Non-pigmented ciliary epithelial cell (primary cell): ENCODE measurements at regions not wholly inside any gene's neighbourhood (a gene's known extent, or its start where the extent isn't known, plus 50 kb on each side); places are given as distances from the start of the nearest gene placed in this dataset.
"Not testable (repeated sequence)": the region's sequence is repeated elsewhere in the genome, so short reads cannot be mapped to it uniquely, and the experiment has no call there.

ENCODE experiments used
- DNase-seq: peaks from one replicate; pipeline ENCODE4 v3.0.0-alpha.2; 2010; ENCODE audit warnings: low read depth

DNA sequence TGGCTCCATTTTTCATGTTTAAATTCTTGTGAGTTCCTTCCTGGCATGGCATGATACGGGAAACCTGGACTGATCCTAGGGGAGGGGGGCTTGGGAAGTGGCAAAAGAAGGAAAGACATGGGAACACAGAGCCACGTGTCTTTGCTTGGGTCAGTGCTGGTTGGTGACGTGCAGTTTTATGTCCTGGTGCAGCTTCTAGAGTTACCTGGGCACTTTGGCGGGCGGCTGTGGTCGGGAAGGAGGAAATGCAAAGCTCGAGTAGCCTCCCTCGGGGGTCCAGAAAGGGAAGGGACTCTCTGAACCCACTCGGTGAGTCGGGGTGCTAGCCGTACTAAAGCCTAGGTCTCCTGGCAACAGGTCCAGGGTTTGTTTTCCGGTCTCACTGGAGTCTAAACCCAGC is 94.6 kb downstream of the APOB start:
- no peak for DNase-seq

DNA sequence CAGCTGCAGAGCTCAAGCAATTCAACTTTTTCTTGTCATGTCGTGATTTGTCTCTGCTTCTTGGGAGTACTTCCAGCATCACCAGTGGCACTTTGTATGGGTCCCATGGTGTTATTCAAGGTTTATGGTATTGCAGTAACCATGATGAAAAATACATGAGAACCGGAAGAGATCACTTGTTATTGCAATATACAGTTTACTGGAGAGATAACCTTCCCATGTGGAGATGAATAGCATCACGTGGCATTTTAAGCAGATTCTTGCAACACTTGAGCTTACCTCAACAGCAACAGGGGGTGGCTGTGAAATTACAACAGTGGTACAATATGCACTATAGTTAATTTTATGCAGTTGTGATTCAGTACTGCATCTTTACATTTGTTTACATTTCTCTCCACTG is 97.4 kb downstream of the APOB start:
- DNase-seq = no peak

DNA sequence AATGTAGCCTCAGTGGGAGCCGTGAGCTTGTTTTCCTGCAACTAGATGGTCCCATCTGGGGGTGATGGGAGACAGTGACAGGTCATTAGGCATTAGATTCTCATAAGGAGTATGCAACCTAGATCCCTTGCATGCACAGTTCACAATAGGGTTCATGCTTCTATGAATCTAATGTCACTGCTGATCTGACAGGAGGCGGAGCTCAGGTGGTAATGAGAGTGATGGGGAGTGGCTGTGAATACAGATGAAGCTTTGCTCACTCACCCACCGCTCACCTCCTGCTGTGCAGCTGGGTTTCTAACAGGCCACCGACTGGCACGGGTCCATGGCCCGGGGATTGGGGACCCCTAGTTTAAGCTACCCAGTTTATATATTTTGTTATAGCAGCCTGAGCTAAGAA is 100.2 kb downstream of the APOB start:
- not testable (repeated sequence) for DNase-seq

DNA sequence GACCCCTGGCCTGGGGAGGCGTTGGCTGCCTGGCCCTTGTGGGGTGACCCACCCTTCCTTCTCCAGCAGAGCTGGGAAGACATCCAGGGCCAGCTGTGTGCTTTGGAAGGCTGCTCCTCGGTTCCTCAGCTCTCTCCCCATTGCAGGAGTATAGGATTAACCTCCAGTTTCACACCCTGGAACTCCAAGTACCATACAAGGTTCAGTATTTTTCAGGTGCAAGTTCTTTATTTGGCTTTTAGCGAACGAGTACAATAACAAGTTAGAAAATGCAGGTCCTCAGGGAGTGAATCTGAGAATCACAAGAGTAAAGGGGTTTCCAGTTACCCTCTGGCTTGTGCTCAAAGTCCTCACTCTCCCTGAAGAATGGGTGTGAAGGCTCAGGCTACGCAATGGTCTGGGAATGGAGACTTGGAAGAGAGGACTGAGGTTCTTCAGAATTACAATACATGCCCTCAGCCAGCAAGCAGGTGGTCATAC is 101.2 kb downstream of the APOB start:
- DNase-seq = no peak

DNA sequence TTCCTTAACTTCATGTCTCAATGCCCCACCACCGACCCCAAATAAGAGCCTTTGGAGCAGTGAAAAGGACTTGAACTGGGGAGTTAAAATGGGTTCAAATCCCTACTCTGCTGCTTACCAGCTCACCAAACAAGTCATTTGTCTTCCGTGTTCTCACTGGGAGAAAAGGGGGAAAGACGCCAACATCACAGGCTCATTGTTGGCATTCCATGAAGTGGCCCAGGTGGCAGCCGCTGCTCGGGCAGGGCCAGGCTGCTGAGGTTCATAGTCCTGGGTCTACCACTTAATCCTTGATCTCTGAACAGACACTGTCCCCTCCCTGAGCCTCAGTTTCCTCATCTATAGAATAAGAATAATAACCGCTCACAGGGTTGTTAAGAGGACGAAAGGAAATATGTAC is 103.0 kb downstream of the APOB start:
- DNase-seq = no peak

DNA sequence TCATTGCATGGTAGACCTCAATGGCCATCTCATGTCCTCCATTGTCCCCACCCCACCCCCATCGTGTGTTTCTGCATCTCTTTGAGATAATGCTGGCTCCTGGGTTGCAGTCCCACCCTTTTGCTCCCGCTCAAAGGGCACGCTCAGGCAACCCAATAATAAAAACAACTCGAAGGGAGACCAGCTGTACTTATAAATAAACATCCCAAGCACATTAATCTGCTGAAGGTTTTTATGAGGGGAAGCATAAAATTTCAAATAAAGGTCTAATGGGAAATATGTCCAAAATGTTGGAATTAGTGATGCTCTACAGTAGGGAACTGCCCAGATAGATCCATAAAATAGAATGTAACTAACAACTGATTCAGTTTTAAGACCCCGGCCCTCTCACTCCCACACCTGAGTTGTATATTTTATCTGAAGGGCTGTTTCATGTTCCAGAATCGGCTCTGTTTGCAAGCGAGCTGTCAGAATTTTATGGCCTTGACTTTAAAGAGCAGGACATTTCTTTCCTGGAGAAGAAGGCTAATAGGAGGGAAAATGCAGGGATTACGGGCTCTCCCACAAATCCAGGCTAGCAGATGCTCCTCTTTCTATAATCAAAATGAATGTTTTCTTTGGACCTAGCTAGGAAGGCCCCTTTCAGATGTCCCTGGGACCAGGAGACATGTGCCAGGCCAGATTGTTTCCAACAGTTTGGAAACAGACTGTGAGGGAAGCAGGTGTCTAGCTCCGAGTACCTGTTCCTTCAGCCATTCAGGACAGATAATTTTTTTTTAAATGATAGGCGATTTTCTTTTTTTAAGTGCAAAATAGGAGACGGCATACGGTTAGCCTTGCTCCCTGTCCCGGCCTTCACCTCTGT is 103.7 kb downstream of the APOB start:
- DNase-seq = no peak

DNA sequence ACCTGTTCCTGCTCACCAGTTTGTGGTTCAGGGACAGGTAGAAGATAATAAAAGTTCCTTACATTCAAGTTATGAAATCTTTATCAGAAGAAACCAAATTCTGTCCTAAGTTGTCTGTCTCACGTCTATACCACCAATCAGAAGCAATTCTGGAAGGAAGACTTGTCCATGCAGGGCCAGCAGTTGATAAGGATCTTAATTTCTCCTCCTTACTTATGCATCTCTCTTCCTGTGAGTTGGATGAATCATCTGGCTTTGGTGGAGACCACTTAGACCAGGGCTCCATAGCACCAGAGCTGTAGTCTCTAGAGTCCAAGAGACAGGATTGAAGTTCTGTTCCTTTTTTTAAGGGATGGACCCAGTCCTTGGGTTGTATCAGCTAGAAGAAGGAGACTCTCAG is 106.5 kb downstream of the APOB start:
- no peak for DNase-seq

DNA sequence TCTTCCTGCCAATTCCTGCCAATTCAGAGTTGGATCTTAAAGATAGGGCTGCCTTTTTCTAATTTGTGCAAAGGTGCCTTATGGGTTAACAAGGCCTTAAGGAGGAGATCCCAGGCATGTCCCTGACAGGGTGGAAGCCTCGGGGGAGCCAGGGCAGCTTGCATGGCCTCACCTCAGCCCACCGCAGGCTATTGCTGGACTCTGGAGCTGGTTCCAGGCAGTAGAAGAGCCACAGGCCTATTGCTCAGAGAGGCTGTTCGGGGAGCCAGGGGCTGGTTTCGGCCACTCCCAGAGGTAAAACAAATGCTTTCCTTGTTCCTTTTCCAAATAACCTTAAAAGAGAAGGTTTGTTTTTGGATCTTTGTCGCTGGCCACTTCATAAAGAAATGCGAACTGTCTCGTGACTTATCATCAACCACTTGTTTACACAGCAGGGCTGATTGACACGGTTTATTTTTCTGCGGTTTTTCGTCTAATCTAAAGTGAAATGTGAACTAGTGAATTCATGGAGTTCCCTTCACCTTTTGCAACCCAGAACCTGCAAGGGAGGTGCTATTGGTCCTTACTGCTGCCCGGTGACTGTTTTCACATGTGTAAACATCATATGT is 108.6 kb downstream of the APOB start:
- DNase-seq = no peak

DNA sequence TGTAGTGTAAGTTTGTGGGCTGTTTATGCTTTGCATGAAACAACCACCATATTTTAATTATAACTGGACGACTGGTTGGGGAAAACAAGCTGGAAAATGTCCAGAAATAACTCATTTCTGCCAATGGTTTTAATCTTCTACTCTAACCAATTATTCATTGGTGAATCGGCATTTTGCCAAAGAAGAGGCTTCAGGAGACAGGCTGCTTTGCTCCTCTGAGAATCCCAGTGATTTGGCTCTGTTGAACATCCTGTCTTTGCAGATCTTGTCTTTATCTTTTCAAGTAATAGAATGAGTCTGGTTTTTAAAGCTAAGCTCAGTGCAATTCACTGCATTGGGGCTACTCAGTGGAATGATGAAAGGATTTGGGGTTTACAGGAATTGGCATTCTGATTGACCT is 109.6 kb downstream of the APOB start:
- DNase-seq = no peak

DNA sequence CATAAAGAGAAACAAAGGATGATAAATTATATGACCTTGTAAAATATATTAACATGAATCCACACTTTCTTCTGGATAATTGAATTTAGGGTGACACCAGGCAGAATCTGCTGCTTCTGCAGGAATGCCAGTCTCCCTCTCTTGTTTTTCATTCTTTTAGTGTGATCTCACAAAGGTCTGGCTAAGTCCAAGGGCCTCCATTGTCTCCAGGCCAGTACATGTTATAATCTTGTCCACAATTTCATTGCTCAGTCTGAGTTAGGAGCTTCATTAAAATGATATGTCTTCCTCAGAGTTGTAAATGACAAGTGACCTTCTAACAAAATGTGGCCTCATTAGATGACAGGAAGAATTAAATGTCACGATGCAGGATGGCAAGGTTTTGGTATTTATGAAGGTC is 110.2 kb downstream of the APOB start:
- no peak for DNase-seq

DNA sequence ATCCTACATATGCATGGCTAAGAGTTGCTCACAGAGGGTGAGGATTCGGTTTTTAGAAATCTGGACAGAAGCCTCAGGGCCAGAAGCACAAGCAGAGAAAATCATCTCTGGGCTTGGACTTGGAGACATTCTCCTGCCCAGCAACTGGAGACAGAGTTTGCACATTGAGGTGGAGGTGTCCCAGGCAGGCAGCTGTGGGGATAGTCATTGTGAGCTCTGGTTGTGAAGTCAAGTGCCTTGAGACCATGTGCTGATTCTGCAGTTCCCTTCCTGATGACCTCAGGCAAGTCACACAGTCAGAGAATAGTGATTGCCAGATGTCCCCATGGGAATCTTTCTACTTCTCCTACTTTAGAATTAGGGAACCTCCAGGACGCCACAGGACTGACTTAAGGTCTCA is 108.4 kb upstream of the LDAH start:
- no peak for DNase-seq

DNA sequence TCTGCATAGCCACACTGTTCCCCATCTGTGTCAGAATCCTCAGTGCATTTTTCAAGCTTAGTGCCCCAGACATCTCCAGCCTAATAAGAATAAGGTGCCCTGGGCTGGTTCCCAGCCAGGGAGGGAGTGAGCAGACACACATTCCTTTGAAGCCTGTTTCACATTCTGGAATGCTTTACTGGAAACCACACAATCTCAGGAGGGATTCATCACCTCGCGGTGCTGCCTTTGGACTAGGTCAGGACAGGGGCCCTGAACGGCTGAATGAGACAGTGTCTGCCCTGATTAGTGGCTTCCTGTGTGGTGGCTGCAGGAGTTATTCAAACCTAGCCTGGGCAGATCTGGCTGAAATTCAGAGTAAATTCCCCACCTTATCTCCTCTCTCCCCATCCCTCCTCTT is 108.0 kb upstream of the LDAH start:
- peak; percentile 68 for DNase-seq

DNA sequence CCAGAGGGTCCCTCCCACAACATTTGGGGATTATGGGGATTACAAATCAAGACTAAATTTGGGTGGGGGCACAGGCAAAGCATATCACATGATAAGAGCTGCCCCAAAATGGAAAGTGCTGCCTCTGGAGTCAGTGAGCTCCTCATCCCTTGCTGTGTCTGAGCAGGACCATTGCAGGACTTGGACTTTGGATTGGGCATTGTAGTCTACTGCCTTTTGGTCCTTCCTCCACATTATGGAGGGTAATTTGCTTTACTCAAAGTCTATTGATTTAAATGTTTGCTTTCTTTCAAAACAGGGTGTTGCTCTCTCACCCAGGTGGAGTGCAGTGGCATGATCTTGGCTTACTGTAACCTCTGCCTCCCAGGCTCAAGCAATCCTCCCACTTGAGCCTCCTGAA is 106.8 kb upstream of the LDAH start:
- no peak for DNase-seq

DNA sequence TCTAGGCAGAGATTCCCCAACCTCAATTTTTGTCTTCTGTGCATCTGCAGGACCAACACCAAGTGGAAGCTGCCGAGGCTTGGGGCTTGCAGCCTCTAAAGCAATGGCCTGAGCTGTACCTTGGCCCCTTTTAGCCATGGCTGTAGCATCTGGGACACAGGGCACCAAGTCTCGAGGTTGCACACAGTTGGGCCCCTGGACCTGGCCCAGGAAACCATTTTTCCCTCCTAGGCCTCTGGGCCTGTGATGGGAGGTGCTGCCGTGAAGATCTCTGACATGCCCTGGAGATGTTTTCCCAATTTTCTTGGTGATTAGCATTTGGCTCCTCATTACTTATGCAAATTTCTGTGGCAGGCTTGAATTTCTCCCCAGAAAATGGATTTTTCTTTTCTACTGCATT is 105.7 kb upstream of the LDAH start:
- DNase-seq = no peak

DNA sequence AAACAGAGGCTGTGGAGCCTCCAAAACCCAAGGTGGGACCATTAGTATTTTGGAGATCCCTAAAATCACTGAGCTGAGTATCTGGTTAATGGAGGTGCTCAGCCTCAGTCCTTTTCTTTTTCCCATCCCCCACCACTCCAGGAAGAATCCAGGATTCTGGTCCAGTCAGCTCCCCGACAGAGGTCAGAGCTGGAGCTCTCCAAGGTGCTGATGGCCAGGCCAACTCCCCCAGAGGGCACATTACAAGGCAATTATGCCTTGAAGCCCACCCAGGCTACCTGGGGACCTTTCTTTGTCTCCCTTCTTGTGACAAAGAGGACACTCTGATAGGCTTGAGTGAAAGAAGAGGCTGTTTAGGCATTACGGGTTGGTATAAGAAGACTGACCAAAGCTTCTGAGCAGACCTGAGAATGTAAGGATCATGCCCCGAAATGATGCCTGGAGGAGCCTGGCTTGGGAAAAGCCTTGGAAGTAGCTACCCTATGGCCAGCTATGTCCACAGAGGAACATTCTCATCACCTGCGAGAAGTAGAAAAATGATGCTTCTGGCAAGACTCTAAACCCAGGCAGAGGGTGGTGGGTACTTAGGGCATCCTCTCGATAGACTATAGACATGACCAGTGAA is 102.5 kb upstream of the LDAH start:
- no peak for DNase-seq

DNA sequence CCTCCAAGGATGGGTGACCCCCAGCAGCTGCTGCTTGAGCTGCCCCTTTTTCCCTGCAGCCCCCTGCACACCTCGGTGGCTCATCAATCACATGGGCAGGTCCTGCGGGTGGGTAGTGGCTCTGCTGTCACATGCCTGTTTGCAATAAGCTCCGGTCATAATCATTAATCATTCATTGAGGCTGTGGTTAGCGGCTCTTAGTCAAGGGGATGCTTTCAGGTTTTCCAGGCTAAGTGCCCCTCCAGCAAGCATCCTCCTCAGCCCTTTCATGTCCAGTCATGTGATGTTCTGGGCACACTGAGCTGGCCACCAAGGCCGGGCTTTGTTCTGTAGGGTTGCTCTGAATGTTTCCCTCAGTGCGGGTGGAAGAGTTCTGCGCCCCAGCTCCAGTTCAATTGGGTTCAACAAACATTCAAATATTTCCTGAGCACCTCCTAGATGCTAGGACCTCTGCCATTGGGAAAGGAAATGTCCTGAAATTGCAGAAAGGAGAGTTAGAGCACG is 96.4 kb upstream of the LDAH start:
- DNase-seq = no peak

DNA sequence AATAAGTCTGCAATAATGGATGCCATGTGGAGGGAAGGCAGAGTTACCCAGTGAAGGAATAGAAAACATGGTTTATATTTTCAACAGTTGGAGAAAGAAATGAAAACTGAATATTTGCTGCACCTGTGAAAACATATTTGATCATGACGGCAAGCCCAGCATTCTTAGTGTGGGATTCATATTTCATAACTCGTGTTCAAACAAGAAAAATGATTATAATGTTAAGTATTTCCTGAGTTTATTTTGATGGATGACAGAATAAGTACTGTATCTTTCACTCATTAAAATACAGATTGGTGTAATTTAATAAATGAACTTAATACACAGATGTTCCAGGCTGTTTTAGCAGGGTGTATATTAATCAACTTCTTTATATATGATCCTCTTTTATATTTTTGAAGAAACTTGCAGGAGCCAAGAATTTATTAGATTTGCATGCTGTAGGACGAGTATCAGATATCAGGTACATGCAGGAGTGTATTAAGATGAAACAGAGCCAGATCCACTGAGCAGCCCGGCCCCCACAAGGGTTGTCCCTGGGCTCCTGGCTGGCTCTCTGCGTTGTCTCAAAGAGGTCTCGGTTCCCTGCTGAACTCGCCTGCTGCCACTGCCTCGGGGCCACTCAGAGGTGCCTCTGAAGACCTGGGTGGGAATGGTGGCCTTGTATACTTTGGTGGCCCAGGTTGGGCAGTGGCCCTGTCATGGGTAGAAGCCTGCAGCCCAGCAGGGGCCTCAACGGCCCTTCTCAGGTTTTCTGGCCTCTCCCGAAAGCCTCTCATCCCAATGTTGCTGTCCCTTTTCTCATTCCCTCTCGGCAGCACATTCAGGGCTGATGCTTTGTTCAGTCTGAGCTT is 95.0 kb upstream of the LDAH start:
- peak; percentile 38 for DNase-seq

DNA sequence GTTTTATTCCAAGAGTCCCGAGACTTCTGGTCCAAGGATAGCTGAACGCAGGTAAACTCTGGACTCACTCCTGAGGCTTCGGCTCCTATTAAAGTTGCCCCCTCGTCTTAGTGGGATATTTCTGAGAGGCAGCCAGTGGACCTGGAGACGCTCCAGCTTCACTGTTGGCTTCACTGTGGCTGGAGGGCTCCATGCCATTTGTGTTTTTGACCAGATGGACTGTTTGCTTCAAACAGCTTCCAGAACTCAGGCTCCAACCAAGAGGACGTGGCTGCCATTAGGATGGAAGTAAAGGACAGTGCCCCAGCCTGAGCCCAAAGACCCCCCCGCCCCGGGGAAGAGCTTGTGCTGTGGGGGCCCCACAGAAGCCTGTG is 94.4 kb upstream of the LDAH start:
- DNase-seq = no peak

DNA sequence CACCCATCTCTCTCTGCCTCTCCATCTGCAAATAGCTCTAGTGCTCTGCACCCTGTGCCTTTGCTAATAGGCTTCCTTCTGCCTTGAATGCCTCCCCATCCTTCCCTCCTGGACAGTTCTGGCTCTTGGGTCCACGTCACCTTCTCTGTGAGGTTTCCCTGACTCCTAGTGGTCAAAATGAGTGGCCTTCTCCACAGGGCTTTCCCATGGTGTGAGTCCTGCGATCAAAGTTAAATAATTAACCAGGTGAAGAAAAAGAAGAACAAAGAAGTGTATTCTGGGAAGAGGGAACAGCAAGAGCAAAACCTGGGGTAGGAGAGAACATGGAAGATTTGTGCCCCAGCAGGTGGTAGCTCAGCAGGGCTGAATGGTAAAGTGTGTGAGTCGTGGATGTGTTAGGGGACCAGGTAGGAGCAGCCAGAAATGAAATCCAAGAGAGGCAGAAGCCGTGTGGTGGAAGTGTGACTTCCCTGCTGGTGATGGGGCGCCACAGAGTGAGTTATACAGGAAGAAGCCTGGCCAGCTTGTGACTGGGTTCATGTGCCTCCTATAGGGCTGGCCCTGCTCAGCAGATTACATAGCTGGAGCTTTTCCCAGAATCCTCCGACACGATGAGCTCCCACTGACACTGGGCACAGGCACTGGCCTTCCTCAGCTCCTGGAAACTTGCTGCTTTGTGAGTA is 93.8 kb upstream of the LDAH start:
- no peak for DNase-seq

DNA sequence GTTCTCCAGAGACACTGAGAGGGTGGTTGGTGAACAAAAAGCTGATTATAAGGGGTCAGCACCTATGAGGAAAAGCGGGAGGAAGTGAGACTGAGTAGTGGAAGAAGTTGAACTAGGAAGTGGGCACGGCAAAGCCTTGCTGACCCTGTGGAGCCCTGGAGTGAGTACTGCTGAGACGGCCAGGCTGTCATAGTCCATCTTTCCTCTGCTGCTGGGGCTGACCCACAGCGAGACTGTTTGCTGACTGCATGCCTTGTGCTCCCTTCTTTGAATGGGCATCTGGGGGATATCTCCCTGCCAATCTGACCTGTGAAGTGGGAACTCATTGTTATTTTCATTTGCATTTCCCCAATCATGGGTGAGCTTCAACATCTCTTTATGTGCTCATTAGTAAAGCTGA is 92.4 kb upstream of the LDAH start:
- DNase-seq = no peak

DNA sequence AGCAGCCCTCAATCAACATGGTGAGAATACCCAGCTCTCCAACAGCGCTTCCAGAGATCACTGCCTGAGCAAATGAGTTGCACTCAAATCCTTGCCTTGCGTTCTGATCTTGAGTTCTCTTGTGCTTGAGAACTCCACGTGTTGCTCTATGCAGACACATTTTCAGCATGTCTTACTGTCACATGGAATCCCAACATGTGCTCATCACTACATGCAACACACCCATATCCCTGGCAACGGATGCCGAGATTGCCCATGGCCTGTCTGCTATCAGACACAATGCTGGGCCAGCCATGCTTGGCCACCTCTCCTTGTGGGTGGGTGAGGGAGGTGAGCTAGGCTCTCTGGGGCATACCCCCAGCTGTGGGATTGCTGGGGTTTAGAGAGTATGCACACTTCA is 91.9 kb upstream of the LDAH start:
- no peak for DNase-seq

DNA sequence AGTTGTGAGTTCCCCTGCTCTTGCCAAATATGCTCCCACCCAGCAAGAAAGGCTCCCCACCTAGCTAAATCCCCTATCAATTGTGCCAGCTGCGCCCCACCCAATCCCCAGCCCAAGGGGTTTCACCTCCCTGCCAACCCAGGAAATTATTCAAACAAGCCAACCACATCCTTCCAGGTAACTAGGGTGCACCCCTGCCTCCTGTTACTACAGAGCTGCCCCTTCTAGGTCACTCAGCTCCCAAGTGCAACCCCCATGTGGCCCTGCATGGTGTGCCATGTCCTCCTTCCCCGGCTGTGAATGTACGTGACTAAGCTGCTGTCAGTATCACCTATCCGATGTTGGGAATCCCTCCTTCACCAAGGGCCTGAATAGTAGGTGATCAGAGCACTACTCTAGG is 91.2 kb upstream of the LDAH start:
- no peak for DNase-seq
